K562 (cell line): ENCODE measurements at regions not wholly inside any gene's neighbourhood (a gene's known extent, or its start where the extent isn't known, plus 50 kb on each side); places are given as distances from the start of the nearest gene placed in this dataset.

Experiments
- ATAC-seq: fragments of 200-7000 bp; cut with Tn5 transposase; 3 replicates; pipeline ENCODE4 v1.9.1; 2020; ENCODE audit warnings: moderate library complexity
- BruUV-seq: library from RNA; stranded (reverse); fragments of 400-500 nt; replicated peaks from 2 replicates; lab custom pipeline; 2021; lab: Mats Ljungman, UMichigan
- CTCF ChIA-PET: fragments of 300-600 bp; formaldehyde crosslinking; extraction: SDS; loops from one replicate; lab custom pipeline; 2021; ENCODE audit warnings: low intra/inter-chr PET ratio; lab: Yijun Ruan, JAX
- POLR2A ChIA-PET: fragments of 300-600, 350-650 bp; sonication (Branson Sonifier 250); formaldehyde crosslinking; extraction: SDS; loops from one replicate; lab custom pipeline; 2021; ENCODE audit warnings: antibody characterized with exemption, inconsistent platforms; lab: Yijun Ruan, JAX
- DNase-seq, 4 experiments: peaks; one replicate each; pipeline versions ENCODE4 v3.0.0 to v3.0.0-alpha.2; 2011 to 2018; ENCODE audit warnings: low spot score in 3 of 4, mixed read lengths in 3 of 4; ENCODE audit errors: extremely low read depth in 1 of 4
- FAIRE-seq: peaks from 2 replicates; lab custom pipeline; 2011; peaks lifted over from hg19 to GRCh38; lab: Jason Lieb, UNC
- H2AFZ ChIP-seq: 2 replicates; pipeline ENCODE4 v1.6.0; 2011; ENCODE audit warnings: low read depth, low read length, control low read depth, inconsistent platforms
- H3K27ac ChIP-seq: fragments of 200-600 bp; 3 replicates; pipeline ENCODE4 v1.8.0; 2011; ENCODE audit warnings: low read depth, mild to moderate bottlenecking, control low read depth, inconsistent platforms, low read length, moderate library complexity, mixed read lengths; ENCODE audit errors: extremely low read depth
- H3K27me3 ChIP-seq, 2 experiments: fragments of 300-600 bp in 1 of 2; 2 replicates in 1 of 2; 3 replicates in 1 of 2; pipeline versions ENCODE4 v1.6.0 to v1.8.0; 2011; ENCODE audit warnings: inconsistent platforms in 2 of 2, low read length in 2 of 2, mild to moderate bottlenecking in 1 of 2, mixed read lengths in 1 of 2, moderate library complexity in 1 of 2; ENCODE audit not compliant: control insufficient read depth in 2 of 2, insufficient read depth in 2 of 2
- H3K36me3 ChIP-seq: fragments of 300-600 bp; 3 replicates; pipeline ENCODE4 v1.8.0; 2011; ENCODE audit warnings: mild to moderate bottlenecking, low read length, inconsistent platforms; ENCODE audit not compliant: control insufficient read depth, insufficient read depth
- H3K4me1 ChIP-seq, 2 experiments: fragments of 200-600 bp in 1 of 2; replicated peaks in 1 of 2; 2 replicates in 1 of 2; 3 replicates in 1 of 2; pipeline versions ENCODE4 v1.5.1 to v1.8.0; 2011; ENCODE audit warnings: inconsistent platforms in 2 of 2, low read length in 2 of 2, mild to moderate bottlenecking in 1 of 2, mixed read lengths in 1 of 2, moderate library complexity in 1 of 2; ENCODE audit not compliant: control insufficient read depth in 2 of 2, insufficient read depth in 2 of 2
- H3K4me2 ChIP-seq: 2 replicates; pipeline ENCODE4 v1.6.1; 2011; ENCODE audit warnings: low read length, control low read depth, inconsistent platforms, mixed read lengths; ENCODE audit not compliant: insufficient read depth
- H3K4me3 ChIP-seq: fragments of 200-600 bp; sonication (generic), shearing (Covaris generic); 2 replicates; pipeline ENCODE4 v1.5.1; 2016; ENCODE audit warnings: control low read depth, inconsistent platforms
- H3K79me2 ChIP-seq: fragments of 200-600 bp; 3 replicates; pipeline ENCODE4 v1.8.0; 2011; ENCODE audit warnings: low read length, inconsistent platforms; ENCODE audit not compliant: control insufficient read depth, insufficient read depth
- H3K9ac ChIP-seq, 2 experiments: 2 replicates each; pipeline versions ENCODE4 v1.6.0 to v1.6.1; 2011; ENCODE audit warnings: low read depth in 2 of 2, low read length in 2 of 2, control low read depth in 1 of 2, inconsistent platforms in 1 of 2, mild to moderate bottlenecking in 1 of 2, mixed read lengths in 1 of 2; ENCODE audit not compliant: insufficient read depth in 1 of 2
- H3K9me1 ChIP-seq: one replicate; pipeline ENCODE4 v1.6.0; 2011; ENCODE audit warnings: inconsistent platforms, mild to moderate bottlenecking, low read length, moderate library complexity; ENCODE audit not compliant: control insufficient read depth, insufficient read depth
- H3K9me3 ChIP-seq: replicated peaks from 2 replicates; pipeline ENCODE4 v1.5.1; 2011; ENCODE audit warnings: low read depth, low read length, inconsistent platforms; ENCODE audit not compliant: control insufficient read depth, insufficient read depth
- H4K20me1 ChIP-seq: replicated peaks from 2 replicates; pipeline ENCODE4 v1.6.1; 2011; ENCODE audit warnings: low read length, inconsistent platforms, mixed read lengths; ENCODE audit not compliant: control insufficient read depth, insufficient read depth
- BRF1 ChIP-seq: IDR thresholded peaks from 3 replicates; pipeline ENCODE4 v1.6.1; 2011; ENCODE audit warnings: borderline replicate concordance, mild to moderate bottlenecking; ENCODE audit not compliant: insufficient read length; ENCODE audit errors: extremely low read depth
- FIP1L1 ChIP-seq: fragments of 200-400 bp; formaldehyde crosslinking; IDR thresholded peaks from 2 replicates; pipeline ENCODE4 v1.6.1; 2018; ENCODE audit warnings: mild to moderate bottlenecking, low read depth, low read length; ENCODE audit not compliant: poor library complexity, severe bottlenecking
- NR2C2 ChIP-seq, 2 experiments: fragments of 200-800 bp in 1 of 2; sonication (Bioruptor generic) in 1 of 2; sonication (generic) in 1 of 2; formaldehyde crosslinking in 1 of 2; IDR thresholded peaks; 2 replicates each; pipeline versions ENCODE4 v1.6.1 to v1.8.0; 2016 to 2022; ENCODE audit warnings: mild to moderate bottlenecking in 1 of 2, missing compliant biosample characterization in 1 of 2, missing genetic modification characterization in 1 of 2, missing genetic modification reagents in 1 of 2
- ZHX1 ChIP-seq: fragments of 150-350 bp; conservative IDR thresholded peaks from 2 replicates; pipeline ENCODE4 v1.6.1; 2014; ENCODE audit warnings: low read length
- ZKSCAN3 ChIP-seq: fragments of 250-450 bp; sonication (Bioruptor Pico); IDR thresholded peaks from 2 replicates; pipeline ENCODE4 v1.4.0; 2020
- ZNF174 ChIP-seq: fragments of 250-450 bp; sonication (Bioruptor Pico); IDR thresholded peaks from 2 replicates; pipeline ENCODE4 v1.4.0; 2020; ENCODE audit warnings: mild to moderate bottlenecking
- WGBS: fragments of 100-300 bp; shearing (Covaris generic); methylation state at CpG from one replicate; pipeline ENCODE4 v1.1.6; 2016; ENCODE audit warnings: low coverage, mixed read lengths; ENCODE audit not compliant: insufficient coverage; ENCODE audit errors: missing lambda C conversion rate; 5-methylcytosine and 5-hydroxymethylcytosine counted together
- in situ Hi-C: fragments of 300-500 bp; cut with MboI; formaldehyde crosslinking; loops from 4 replicates; pipeline ENCODE4 v1.15.0; 2018; ENCODE audit warnings: inconsistent platforms, mixed read lengths
- intact Hi-C: fragments of 100-400 bp; cut with micrococcal nuclease; formaldehyde crosslinking; loops from 2 replicates; pipeline ENCODE4 v1.14.2; 2022
- TF ChIP-seq, protein P1 (sequence below): sonication (generic); formaldehyde crosslinking; IDR thresholded peaks from 2 replicates; pipeline ENCODE4 v1.8.0; 2022; ENCODE audit warnings: mild to moderate bottlenecking, missing genetic modification reagents

DNA sequence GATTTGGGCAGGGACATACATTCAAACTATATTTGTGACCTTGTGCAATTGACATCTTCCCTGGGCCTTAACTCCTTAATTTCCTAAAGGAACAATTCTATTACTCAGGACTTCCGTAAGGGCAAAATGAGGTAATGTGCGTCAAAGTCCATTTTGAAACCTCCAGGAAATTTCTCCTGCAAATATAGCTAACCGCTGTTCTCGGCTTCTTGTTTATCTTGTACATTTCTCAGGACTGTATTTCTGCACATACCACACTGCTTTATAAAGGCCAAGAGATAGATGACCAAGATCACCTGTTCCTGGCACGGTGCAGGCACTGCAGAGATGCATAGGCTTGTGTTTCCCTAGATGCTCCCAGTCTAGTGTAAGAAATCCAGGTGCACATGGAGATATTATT lies 1009.4 kb downstream of the BCL11B start:
- no peak for DNase-seq
- H3K36me3 ChIP-seq: no peaks in the 10 kb centered on the region
- ChIA-PET CTCF (no interaction called here), POLR2A (interaction anchor here (0.7 kb wide), 1 partner anchor 11 kb away, joined by 3 read pairs; no protein-coding TSS in a partner anchor)
- no peak overlapping the region for H3K4me2 ChIP-seq
- in situ Hi-C loops: no loop called here
- H3K9ac ChIP-seq: no peak overlapping the region
- TF ChIP-seq ZNF174 (CRISPR knock-in tag) (no peak), FIP1L1 (no peak), BRF1 (no peak), ZKSCAN3 (CRISPR knock-in tag) (no peak), NR2C2 (CRISPR knock-in tag; IDR thresholded peaks at IDR 0.05) (no peak), NR2C2 (tag; IDR thresholded peaks at IDR 0.05) (no peak), ZHX1 (no peak)
- TF ChIP-seq, protein P1, sequence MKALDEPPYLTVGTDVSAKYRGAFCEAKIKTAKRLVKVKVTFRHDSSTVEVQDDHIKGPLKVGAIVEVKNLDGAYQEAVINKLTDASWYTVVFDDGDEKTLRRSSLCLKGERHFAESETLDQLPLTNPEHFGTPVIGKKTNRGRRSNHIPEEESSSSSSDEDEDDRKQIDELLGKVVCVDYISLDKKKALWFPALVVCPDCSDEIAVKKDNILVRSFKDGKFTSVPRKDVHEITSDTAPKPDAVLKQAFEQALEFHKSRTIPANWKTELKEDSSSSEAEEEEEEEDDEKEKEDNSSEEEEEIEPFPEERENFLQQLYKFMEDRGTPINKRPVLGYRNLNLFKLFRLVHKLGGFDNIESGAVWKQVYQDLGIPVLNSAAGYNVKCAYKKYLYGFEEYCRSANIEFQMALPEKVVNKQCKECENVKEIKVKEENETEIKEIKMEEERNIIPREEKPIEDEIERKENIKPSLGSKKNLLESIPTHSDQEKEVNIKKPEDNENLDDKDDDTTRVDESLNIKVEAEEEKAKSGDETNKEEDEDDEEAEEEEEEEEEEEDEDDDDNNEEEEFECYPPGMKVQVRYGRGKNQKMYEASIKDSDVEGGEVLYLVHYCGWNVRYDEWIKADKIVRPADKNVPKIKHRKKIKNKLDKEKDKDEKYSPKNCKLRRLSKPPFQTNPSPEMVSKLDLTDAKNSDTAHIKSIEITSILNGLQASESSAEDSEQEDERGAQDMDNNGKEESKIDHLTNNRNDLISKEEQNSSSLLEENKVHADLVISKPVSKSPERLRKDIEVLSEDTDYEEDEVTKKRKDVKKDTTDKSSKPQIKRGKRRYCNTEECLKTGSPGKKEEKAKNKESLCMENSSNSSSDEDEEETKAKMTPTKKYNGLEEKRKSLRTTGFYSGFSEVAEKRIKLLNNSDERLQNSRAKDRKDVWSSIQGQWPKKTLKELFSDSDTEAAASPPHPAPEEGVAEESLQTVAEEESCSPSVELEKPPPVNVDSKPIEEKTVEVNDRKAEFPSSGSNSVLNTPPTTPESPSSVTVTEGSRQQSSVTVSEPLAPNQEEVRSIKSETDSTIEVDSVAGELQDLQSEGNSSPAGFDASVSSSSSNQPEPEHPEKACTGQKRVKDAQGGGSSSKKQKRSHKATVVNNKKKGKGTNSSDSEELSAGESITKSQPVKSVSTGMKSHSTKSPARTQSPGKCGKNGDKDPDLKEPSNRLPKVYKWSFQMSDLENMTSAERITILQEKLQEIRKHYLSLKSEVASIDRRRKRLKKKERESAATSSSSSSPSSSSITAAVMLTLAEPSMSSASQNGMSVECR: no peak
- no peaks in the 10 kb centered on the region for H3K79me2 ChIP-seq
- no peak overlapping the region for H3K4me3 ChIP-seq
- H3K9me3 ChIP-seq: no peaks in the 10 kb centered on the region
- no peaks in the 10 kb centered on the region for H4K20me1 ChIP-seq
- H3K27ac ChIP-seq: no peak overlapping the region
- H3K9me1 ChIP-seq: no peaks in the 10 kb centered on the region
- ATAC-seq: no peak
- H2AFZ ChIP-seq: no peak overlapping the region
- intact Hi-C loops: no loop called here
- no peaks in the 10 kb centered on the region for H3K27me3 ChIP-seq
- H3K4me1 ChIP-seq: no peaks in the 10 kb centered on the region
- no peak for FAIRE-seq
- 4% methylated on average over 4 of the region's 5 CpGs for WGBS
- no TSS peak for BruUV-seq
